HFFc6 (cell line): ENCODE measurements at regions not wholly inside any gene's neighbourhood (a gene's known extent, or its start where the extent isn't known, plus 50 kb on each side); places are given as distances from the start of the nearest gene placed in this dataset.

Experiments
- DNase-seq: peaks from one replicate; pipeline ENCODE4 v3.0.0-alpha.2; 2018
- H3K27ac Mint-ChIP-seq: 2 replicates; pipeline ENCODE4 v1.8.0; 2020; ENCODE audit warnings: mild to moderate bottlenecking, mixed read lengths
- H3K27me3 Mint-ChIP-seq: 2 replicates; pipeline ENCODE4 v1.8.0; 2021; ENCODE audit warnings: mild to moderate bottlenecking, moderate library complexity, mixed read lengths; ENCODE audit not compliant: insufficient read depth
- H3K36me3 Mint-ChIP-seq: 2 replicates; pipeline ENCODE4 v1.8.0; 2021; ENCODE audit warnings: low read depth, mixed read lengths
- H3K4me1 Mint-ChIP-seq: 2 replicates; pipeline ENCODE4 v1.8.0; 2020; ENCODE audit warnings: low read depth, mixed read lengths
- H3K4me3 Mint-ChIP-seq: 2 replicates; pipeline ENCODE4 v1.8.0; 2020; ENCODE audit warnings: mild to moderate bottlenecking, moderate library complexity, mixed read lengths
- H3K9me3 Mint-ChIP-seq: 2 replicates; pipeline ENCODE4 v1.8.0; 2020; ENCODE audit warnings: mild to moderate bottlenecking, mixed read lengths
- TF ChIP-seq, protein P1 (sequence below): fragments of 200-600 bp; sonication (generic); IDR thresholded peaks from 2 replicates; pipeline ENCODE4 v1.5.0; 2021; ENCODE audit warnings: antibody characterized with exemption, mild to moderate bottlenecking

DNA sequence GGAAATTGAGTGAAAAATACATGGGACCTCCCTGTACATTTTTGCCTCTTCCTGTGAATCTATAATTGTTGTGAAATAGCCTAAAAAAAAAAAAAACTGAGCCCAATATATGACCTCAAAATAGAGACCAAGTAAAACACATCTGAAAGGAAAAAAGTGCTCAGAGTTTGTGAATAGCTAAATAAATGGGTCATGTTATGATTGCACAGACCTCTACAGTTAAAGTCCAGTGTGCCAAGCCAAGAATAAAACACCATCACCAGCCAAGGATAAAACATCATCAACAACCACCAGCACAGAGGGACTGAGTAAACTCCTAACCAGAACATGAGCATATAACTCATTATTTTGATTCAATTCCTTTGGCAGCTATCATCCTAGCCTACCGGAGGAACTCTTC, 115.6 kb upstream of the AGTR1 start:
- no peaks in the 10 kb centered on the region for H3K27me3 Mint-ChIP-seq
- H3K36me3 Mint-ChIP-seq: no peaks in the 10 kb centered on the region
- no peaks in the 10 kb centered on the region; the same call in 1 of the 2 replicates for H3K9me3 Mint-ChIP-seq
- H3K4me3 Mint-ChIP-seq: no peak overlapping the region
- no peak for DNase-seq
- H3K4me1 Mint-ChIP-seq: no peaks in the 10 kb centered on the region
- TF ChIP-seq, protein P1, sequence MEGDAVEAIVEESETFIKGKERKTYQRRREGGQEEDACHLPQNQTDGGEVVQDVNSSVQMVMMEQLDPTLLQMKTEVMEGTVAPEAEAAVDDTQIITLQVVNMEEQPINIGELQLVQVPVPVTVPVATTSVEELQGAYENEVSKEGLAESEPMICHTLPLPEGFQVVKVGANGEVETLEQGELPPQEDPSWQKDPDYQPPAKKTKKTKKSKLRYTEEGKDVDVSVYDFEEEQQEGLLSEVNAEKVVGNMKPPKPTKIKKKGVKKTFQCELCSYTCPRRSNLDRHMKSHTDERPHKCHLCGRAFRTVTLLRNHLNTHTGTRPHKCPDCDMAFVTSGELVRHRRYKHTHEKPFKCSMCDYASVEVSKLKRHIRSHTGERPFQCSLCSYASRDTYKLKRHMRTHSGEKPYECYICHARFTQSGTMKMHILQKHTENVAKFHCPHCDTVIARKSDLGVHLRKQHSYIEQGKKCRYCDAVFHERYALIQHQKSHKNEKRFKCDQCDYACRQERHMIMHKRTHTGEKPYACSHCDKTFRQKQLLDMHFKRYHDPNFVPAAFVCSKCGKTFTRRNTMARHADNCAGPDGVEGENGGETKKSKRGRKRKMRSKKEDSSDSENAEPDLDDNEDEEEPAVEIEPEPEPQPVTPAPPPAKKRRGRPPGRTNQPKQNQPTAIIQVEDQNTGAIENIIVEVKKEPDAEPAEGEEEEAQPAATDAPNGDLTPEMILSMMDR: no peak
- no peak overlapping the region for H3K27ac Mint-ChIP-seq

DNA sequence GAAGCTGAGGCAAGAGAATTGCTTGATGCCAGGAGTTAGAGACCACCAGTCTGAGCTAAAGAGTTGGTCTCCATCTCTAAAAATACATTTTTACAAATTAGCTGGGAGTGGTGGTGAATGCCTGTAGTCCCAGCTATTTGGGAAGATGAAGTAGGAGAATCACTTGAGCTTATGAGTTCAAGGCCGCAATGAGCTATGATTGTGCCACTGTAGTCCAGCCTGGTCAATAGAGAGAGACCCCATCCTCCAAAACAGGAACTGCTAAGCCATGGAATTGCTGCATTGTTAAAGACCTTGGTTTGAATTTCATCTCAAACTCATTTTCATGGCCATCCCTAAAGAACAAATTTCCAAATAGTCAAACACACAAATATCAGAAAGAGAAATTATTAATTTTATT, 113.9 kb upstream of the AGTR1 start:
- no peak overlapping the region for H3K27ac Mint-ChIP-seq
- TF ChIP-seq, protein P1: no peak
- no peaks in the 10 kb centered on the region for H3K9me3 Mint-ChIP-seq
- H3K4me3 Mint-ChIP-seq: no peak overlapping the region
- no peaks in the 10 kb centered on the region for H3K36me3 Mint-ChIP-seq
- no peaks in the 10 kb centered on the region for H3K4me1 Mint-ChIP-seq
- no peaks in the 10 kb centered on the region for H3K27me3 Mint-ChIP-seq
- DNase-seq: no peak

- H3K36me3 Mint-ChIP-seq: no peaks in the 10 kb centered on the region
- no peak overlapping the region for H3K4me3 Mint-ChIP-seq
- no peaks in the 10 kb centered on the region for H3K4me1 Mint-ChIP-seq
- no peak overlapping the region for H3K27ac Mint-ChIP-seq
- DNase-seq: no peak
- H3K27me3 Mint-ChIP-seq: no peaks in the 10 kb centered on the region
- TF ChIP-seq, protein P1: no peak
- no peaks in the 10 kb centered on the region for H3K9me3 Mint-ChIP-seq
Observed at GRCh38 chr3:148584438-148584837, 113.3 kb upstream of the AGTR1 start.

- TF ChIP-seq, protein P1: no peak
- no peaks in the 10 kb centered on the region for H3K4me1 Mint-ChIP-seq
- no peaks in the 10 kb centered on the region for H3K9me3 Mint-ChIP-seq
- no peak for DNase-seq
- H3K4me3 Mint-ChIP-seq: no peak overlapping the region
- H3K27ac Mint-ChIP-seq: no peak overlapping the region
- H3K36me3 Mint-ChIP-seq: no peaks in the 10 kb centered on the region
- no peaks in the 10 kb centered on the region for H3K27me3 Mint-ChIP-seq
Observed at GRCh38 chr3:148585671-148586379, 111.9 kb upstream of the AGTR1 start.

DNA sequence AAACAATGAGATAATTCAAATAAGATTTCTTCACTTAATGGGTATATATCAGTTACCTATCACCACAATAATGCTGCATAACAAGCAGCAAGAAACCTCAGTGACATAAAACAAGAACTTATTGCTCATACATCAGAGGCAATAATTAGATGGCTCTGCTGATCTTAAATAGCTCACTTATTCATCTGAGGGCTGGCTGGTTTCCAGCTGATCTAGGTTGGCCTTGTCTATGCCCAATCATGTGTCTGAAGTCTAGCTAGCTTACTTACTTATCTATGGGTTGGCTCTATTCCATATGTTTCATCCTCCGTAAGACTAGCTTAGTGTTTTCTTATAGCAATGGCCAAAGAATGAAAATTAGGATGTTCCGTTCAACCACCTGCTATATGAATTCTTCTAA, 109.4 kb upstream of the AGTR1 start:
- no peaks in the 10 kb centered on the region for H3K36me3 Mint-ChIP-seq
- H3K27me3 Mint-ChIP-seq: no peaks in the 10 kb centered on the region; the same call in 1 of the 2 replicates
- no peak overlapping the region for H3K4me3 Mint-ChIP-seq
- H3K27ac Mint-ChIP-seq: no peak overlapping the region
- DNase-seq: no peak
- TF ChIP-seq, protein P1: no peak
- no peaks in the 10 kb centered on the region for H3K9me3 Mint-ChIP-seq
- no peaks in the 10 kb centered on the region for H3K4me1 Mint-ChIP-seq
